HG03342 (cell line): ENCODE measurements at regions not wholly inside any gene's neighbourhood (a gene's known extent, or its start where the extent isn't known, plus 50 kb on each side); places are given as distances from the start of the nearest gene placed in this dataset.

Source experiments
- ATAC-seq: cut with Tn5 transposase; IDR thresholded peaks from one replicate; pipeline ENCODE4 v1.9.1; 2021; ENCODE audit warnings: mild to moderate bottlenecking, moderate library complexity; ENCODE audit not compliant: unreplicated experiment

GRCh38 chr9:89744730-89745129 lies 139.9 kb downstream of the GADD45G start:
- no peak for ATAC-seq

GRCh38 chr9:89745601-89746376 lies 141.0 kb downstream of the GADD45G start:
- ATAC-seq: no peak

GRCh38 chr9:89746385-89747116 lies 141.7 kb downstream of the GADD45G start:
- no peak for ATAC-seq

- ATAC-seq: no peak
These were observed 142.8 kb downstream of the GADD45G start for GRCh38 chr9:89747596-89747995.

DNA sequence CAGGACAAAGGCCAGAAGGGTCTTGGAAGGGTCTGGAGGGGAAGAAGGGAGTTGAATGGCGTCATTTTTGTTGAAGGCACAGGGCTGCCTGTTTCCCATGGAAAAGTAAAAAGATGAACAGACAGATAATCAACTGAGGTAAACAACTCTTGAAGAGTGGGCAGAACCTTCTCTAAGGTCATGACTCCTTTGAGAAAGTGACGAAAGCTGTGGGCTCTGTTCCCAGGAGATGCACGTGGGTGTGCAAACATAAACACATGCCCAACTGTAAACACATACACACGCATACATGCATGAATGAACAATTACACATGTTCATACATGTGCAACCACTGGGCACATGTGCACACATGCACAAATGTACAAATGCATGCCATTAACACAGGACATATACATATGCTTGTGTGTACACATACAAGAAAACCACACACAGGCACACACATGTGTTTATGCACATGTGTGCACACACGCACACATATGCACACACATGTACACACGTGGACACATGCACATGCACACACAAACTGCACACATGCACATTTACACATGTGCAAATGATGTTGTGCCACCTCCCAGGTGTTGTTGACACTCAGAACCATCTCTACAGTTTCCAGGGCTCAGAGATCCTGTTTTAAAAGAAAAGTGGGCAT lies 143.3 kb downstream of the GADD45G start:
- no peak for ATAC-seq

DNA sequence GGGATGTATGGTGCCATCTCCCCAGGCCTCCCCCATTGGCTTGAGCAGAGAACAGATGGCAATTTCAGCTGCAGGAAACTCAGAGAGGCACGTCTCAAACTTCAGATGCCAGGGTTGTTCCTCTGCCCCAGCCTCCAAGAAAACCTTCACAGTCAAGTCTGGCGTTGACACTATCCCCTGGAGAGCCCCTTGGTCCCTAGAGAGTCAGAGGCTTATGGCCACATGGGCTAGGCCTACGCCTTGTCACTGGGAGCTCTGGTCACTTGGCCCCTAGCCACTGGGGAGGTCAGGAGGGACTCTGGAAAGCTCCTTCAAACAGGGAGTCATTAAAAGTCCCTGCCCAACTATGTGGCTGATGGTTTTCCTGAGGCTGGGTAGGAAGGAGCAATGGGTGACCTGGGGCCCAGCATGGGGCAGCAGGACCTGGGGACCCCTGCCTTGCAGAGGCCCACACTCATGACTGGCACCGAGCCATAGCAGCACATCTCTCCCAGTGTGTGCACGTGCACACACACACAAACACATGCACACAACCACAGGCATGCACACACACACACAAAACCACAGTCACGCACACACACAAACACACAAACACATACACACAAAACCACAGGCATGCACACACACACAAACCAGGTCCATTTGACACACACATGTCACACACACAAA lies 144.2 kb downstream of the GADD45G start:
- ATAC-seq: no peak

DNA sequence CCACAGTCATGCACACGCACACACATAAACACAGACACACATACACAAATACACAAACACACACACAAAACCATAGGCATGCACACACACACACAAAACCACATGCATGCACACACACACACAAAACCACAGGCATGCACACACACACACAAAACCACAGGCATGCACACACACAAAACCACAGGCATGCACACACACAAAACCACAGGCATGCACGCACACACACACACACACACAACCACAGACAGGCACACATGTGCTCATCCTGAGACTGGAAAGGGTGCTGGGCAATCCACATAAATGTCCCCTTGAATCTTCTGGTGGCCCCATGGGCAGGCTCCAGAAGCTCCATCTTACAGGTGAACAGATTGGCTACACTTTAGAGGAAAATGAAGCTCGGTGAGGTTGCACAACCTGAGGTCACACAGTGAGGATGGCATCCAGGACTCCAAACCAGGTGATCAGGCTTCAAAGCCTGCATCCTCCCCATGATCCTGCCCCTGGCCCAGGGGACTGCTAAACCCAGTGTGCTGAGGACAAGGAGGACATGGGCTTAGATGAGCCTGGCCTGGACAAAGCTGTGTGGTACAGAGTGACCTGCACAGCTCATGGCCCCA lies 144.8 kb downstream of the GADD45G start:
- no peak for ATAC-seq

- ATAC-seq: no peak
These were observed 145.4 kb downstream of the GADD45G start for GRCh38 chr9:89750117-89750791.

DNA sequence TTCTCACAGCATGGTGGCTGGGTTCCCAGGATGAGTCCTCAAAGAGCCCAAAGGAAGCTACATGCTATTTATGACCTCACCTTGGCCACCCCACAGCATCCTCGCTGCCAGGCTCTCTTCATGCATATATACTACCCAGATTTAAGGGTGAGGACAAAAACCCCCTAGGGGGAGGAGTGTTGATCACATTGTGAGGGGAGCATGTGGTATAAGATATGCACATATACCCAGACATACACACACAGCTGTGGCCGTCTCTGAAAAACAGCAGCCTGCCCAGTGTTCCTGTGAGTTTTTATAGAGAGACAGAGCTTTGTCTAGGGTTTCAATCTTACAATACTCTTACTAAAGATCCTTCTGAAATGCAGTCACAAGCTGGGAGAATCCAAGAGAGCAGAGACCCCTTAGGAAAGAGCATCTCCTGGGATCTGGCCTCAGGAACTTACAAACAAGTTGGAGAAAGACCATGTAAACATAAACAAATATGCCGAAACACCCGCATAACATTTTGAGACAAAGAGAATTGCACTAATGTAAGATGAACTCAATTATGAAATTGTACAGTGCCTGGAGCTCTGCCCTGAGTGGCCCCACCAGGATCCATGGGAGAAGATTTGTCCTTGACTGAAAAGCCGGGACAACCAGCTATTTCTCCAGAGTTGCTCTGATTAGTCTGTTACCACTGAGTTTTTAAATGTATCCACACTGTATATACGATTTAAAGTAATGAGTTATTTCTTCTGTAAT lies 146.4 kb downstream of the GADD45G start:
- no peak for ATAC-seq

- no peak for ATAC-seq
These were observed 147.3 kb downstream of the GADD45G start for GRCh38 chr9:89752154-89752553.

DNA sequence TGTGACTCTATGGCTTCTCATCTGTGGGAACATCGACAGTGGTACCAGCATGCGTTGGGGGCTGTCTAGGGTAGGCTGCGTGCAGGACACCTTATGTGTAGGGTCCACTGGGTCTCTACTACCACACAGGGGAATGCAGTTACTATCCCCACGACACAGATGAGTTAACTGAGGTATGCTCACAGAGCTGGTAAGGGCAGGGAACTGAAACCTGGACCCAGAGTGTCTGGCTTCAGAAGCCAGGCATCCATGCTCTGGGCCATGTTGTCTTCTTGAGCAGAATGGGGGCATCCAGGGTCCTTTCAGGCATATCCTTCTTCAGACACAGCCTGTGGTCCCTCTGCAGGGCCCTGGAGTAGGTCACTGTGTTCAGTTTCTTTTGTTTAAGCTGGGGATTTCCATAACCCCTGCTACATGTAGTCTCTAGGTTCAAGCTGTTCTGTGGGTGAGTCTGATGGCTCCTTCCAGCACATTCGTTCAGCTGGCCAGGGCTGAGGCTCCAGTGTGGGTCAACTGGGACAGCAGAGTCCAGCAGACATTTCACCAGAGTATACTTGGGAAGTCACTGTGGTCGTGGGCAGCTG lies 148.8 kb downstream of the GADD45G start:
- no peak for ATAC-seq

DNA sequence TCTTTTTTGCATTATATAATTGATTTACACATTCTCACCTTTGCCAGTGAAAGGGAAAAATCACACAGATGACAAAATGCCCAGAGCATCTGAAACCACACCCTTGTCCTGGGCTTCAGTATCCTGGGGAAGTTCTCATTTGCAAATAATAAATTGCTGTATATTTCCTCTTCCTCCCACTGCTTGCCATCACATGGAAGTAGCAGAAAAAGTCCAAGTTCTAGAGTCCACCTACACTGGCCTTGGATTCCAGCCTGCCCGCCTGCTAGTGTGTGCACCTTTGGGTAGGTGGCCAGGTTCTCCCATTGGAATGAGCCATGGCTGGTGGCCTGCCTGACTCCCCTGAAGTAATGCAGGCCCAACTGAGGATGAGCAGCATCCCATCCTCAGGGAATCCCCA lies 149.4 kb downstream of the GADD45G start:
- no peak for ATAC-seq

GRCh38 chr9:89755821-89756220 lies 151.0 kb downstream of the GADD45G start:
- no peak for ATAC-seq

- no peak for ATAC-seq
These were observed 152.2 kb downstream of the GADD45G start for GRCh38 chr9:89756891-89757537.

DNA sequence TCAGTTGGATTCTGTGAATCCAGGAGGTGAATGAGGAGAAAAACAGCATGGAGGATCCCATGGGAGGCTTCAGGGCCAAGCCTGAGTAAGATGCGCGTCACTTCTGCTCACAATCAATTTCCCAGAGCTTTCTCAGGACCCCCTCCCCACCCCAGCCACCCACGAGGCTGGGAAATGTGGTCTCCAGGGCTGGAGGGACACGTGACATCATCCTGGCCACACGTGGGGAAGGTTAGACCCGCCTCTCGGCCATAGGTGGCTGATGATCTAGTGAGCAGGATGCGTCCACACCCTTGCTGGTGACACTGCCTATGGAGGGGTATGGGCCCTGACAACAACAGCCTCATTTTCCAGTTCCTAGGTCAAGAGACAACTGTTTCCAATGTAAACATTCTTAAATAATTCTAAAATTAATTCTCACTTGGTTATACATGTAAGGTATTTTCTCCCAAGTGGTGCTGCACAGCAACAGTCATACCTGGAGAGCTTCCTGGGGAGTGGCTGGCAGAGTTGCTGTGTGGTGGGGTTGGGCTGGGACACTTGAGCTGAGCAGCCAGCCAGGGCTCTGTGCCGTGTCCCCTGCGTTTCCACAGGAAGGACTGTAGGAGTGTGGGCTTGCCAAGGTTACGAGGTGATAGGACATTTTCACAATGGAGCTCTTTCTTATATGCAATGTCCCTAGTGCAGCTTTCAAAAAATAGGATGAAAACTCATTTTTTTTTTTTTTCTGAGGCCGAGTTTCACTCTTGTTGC lies 153.1 kb downstream of the GADD45G start:
- ATAC-seq: no peak

- ATAC-seq: no peak
These were observed 154.8 kb downstream of the GADD45G start for GRCh38 chr9:89759572-89759971.

- no peak for ATAC-seq
These were observed 155.3 kb downstream of the GADD45G start for GRCh38 chr9:89760123-89760522.

DNA sequence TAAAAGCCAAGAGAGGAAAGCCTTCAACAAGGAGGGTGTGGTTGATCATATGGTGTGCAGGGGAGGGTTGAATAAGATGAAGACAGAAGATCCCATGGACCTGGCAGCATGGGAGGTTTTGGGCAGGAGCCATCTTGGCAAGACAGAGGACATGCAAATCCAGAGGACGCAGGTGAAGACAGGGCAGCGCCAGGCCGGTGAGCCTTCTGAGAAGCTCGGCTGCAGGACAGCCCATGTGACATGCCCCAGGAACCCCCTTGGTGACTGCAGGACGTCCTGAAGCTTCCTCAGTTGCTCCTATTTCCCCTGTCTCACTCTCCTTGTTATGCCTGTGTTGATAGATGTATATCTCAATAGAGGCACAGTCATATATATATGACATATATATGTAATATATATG lies 159.4 kb downstream of the GADD45G start:
- no peak for ATAC-seq
